ENCODE measurements at regions not wholly inside any gene's neighbourhood (a gene's known extent, or its start where the extent isn't known, plus 50 kb on each side); places are given as distances from the start of the nearest gene placed in this dataset.

DNA sequence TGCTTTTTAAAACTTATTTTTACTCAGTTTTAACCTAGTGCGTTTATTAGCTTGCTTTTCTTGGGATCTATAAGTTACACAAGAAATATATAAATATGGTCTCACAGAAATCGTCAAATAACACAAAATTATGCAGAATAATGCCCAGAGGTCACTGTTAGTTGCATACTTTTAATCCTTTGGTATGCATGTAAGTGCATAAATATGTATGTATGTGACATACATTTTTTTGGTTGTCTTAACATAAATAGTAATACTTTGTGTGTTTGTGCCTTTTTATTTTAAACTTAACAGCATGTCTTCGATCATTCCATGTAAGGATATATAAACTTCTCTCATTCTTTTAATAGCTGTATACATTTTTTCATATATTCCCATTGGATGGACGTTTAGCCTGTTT, 459.6 kb downstream of the PCNX1 start:
- DNase-seq (ENCODE audit: extremely low read depth, low read depth), result no peak
- H3K4me3 ChIP-seq (replicated peaks; ENCODE audit: low read depth, low read length), result no peak overlapping the region
- TF ChIP-seq, protein P1, sequence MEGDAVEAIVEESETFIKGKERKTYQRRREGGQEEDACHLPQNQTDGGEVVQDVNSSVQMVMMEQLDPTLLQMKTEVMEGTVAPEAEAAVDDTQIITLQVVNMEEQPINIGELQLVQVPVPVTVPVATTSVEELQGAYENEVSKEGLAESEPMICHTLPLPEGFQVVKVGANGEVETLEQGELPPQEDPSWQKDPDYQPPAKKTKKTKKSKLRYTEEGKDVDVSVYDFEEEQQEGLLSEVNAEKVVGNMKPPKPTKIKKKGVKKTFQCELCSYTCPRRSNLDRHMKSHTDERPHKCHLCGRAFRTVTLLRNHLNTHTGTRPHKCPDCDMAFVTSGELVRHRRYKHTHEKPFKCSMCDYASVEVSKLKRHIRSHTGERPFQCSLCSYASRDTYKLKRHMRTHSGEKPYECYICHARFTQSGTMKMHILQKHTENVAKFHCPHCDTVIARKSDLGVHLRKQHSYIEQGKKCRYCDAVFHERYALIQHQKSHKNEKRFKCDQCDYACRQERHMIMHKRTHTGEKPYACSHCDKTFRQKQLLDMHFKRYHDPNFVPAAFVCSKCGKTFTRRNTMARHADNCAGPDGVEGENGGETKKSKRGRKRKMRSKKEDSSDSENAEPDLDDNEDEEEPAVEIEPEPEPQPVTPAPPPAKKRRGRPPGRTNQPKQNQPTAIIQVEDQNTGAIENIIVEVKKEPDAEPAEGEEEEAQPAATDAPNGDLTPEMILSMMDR (IDR thresholded peaks at IDR 0.05; ENCODE audit: low read depth, low read length, missing control alignments), result no peak

DNA sequence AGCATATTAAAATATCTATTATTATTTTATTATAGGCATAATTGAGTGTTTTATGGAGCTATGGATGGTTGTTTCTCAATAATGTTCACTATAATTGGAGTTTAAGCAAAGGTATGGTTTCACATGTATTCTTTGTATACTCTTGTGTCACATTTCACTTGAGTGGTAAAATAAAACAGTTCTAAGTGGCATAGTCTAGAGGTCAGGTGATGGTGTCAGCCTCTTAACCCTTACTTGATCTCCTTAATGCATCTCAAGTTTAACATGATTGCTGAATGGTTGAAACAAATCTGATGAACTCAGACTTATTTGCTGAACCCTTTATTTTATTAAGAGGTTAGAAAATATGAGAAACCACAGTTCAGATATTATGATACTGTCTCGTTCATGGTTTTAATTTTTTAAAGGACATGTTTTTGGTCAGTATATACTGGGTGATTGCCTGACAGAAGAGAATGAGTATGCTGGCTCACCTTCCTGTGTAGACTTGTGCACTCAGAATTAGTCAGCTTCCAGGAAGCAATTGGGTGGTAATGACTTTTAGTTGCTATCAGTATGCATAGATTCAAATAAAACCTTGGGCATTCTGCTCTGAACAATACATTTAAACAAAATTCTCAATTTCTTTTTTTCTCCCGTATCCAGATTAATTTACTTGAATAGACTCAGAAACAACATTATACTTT, 464.6 kb downstream of the PCNX1 start:
- TF ChIP-seq, protein P1 (IDR thresholded peaks at IDR 0.05; ENCODE audit: low read depth, low read length, missing control alignments), result no peak
- DNase-seq (ENCODE audit: extremely low read depth, low read depth), result no peak
- H3K4me3 ChIP-seq (replicated peaks; ENCODE audit: low read depth, low read length), result no peak overlapping the region

DNA sequence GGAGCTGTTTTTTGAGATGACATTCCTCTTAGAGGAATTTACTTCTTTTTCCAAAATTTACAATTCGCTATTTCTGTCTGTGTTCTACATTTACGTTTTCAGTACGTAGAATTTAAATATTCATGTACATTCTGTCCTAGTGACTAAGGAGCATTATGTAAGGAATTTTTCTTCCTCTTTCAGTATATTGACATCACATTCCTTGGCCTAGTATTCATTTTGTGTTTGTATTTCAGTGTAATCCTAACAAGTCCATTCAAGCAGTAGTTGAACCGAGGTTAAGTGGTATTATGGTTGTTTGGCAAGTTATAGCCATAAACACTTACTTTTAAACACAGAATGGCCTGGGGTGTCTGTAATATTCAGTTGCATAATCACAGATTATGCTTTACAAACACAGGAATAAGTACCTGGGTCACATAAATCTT, 465.2 kb downstream of the PCNX1 start:
- no peak for DNase-seq (ENCODE audit: extremely low read depth, low read depth)
- TF ChIP-seq, protein P1 (IDR thresholded peaks at IDR 0.05; ENCODE audit: low read depth, low read length, missing control alignments), result no peak
- no peak overlapping the region for H3K4me3 ChIP-seq (replicated peaks; ENCODE audit: low read depth, low read length)

DNA sequence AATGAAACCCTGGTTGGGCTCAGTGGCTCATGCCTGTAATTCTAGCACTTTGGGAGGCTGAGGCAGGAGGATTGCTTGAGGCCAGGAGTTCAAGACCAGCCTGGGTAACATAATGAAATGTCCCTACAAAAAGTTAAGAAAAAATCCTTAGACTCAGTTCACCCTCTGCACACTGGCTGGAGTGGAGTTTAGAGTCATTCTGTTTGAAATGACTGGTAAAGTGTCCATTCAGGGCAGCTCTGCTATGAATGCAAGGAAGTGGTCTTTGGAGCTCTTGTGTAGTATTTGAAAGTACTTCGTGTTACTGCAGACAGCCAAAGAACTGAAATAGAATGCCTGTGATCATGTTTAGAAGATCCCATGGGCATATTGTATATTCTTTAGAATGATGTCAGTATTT, 466.5 kb downstream of the PCNX1 start:
- H3K4me3 ChIP-seq (replicated peaks; ENCODE audit: low read depth, low read length), result no peak overlapping the region
- TF ChIP-seq, protein P1 (IDR thresholded peaks at IDR 0.05; ENCODE audit: low read depth, low read length, missing control alignments), result no peak
- no peak for DNase-seq (ENCODE audit: extremely low read depth, low read depth)

DNA sequence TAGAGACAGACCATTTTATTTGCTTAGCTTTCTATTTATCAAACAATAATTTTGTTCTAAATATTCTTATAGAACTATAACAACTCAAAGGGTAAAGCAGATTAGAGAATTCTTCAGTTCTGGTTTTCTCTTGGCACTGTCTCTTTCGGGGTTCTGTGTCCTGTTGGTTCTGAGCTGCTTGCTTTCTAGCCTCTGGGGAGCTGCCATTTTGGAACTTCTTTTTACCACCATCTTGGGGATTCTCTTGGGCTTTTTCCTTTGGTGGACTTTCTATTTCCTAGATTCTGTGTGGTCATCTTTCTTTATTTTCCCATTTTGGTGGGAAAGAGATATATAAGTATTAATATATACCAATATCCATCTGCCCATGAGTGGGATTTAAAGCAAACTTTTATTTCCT, 467.7 kb downstream of the PCNX1 start:
- DNase-seq (ENCODE audit: extremely low read depth, low read depth), result no peak
- TF ChIP-seq, protein P1 (IDR thresholded peaks at IDR 0.05; ENCODE audit: low read depth, low read length, missing control alignments), result no peak
- H3K4me3 ChIP-seq (replicated peaks; ENCODE audit: low read depth, low read length), result no peak overlapping the region

DNA sequence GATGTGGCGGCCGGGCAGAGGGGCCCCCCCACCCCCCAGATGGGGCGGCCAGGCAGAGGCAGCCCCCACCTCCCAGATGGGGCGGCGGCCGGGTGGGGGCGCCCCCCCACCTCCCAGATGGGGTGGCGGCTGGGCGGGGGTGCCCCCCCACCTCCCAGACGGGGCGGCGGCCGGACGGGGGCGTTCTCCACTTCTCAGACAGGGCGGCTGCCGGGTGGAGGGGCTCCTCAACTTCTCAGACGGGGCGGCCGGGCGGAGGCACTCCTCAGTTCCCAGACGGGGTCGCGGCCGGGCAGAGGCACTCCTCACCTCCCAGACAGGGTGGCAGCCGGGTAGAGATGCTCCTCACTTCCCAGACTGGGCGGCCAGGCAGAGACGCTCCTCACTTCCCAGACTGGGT, 469.8 kb downstream of the PCNX1 start:
- TF ChIP-seq, protein P1 (IDR thresholded peaks at IDR 0.05; ENCODE audit: low read depth, low read length, missing control alignments), result no peak
- no peak overlapping the region for H3K4me3 ChIP-seq (replicated peaks; ENCODE audit: low read depth, low read length)
- DNase-seq (ENCODE audit: extremely low read depth, low read depth), result no peak

DNA sequence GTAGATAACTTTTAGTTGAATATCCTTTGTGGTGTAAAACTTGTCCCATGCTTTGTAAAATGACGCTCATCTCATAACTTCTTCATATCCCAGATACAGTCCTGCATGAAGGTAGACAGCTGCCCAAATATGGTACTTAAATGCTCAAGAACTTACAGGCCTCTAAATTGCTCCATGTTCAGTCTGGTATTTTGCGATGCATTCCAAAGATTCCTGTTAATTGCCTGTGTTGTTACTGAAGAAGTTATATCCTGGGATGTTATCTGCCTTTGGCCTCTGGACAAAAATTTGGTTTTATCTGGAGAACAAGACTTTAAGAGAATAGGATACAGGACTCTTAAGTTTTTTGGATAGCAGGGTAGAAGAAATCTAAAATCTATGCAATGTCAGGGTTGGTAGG, 473.0 kb downstream of the PCNX1 start:
- H3K4me3 ChIP-seq (replicated peaks; ENCODE audit: low read depth, low read length), result no peak overlapping the region
- no peak for DNase-seq (ENCODE audit: extremely low read depth, low read depth)
- TF ChIP-seq, protein P1 (IDR thresholded peaks at IDR 0.05; ENCODE audit: low read depth, low read length, missing control alignments), result no peak

Data from HFF-Myc (cell line).